ENCODE measurements at regions not wholly inside any gene's neighbourhood (a gene's known extent, or its start where the extent isn't known, plus 50 kb on each side); places are given as distances from the start of the nearest gene placed in this dataset.

DNA sequence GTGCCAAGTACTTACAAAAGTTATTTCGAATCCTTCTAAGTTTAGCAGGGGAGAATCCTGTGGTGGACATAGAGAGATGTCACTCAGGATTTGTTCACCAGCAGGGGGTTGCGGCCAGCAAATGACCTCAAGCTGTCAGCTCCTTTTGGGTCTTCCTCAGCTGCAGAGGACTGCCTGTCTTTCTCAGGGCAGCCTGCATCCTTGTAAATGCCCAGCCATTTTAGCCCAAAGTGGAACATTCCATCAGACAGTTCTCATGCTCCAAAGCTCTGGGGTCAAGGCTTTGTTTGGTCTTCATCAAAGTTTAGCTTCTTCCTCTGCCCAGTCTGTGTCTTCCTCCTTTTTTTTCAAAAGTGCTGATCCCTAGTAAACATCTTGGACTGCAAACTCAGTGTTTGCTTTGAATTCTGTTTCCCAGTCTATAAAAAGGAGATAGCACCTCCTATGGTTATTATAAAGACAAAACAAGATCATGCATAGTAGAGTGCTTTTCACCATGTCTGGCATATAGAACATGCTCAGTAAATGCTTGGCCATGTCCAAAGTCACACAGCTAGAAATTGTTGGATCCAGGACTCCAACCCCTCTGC lies 156.4 kb upstream of the GATB start:
- intact Hi-C loops (cut with micrococcal nuclease) = no loop called here

DNA sequence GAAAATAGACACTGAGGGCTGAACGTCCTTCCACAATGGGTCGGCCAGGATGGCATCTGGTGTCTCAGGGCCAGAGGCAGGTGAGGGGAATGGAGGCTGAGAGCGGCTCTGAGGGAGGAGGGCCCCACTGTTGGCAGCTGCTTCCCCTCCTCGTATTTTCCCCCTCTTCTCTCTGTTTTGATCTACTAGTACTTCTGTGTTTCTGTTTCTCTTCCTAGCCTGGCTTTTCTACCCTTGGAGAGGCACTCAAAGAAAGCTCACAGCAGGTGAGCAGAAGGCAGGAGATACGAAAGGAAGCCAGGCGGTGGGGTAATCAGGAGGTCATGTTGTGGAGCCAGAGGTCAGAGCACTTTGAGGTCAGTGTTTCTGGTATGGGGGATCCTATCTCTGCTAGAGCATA lies 151.8 kb upstream of the GATB start:
- intact Hi-C loops (cut with micrococcal nuclease) = no loop called here

DNA sequence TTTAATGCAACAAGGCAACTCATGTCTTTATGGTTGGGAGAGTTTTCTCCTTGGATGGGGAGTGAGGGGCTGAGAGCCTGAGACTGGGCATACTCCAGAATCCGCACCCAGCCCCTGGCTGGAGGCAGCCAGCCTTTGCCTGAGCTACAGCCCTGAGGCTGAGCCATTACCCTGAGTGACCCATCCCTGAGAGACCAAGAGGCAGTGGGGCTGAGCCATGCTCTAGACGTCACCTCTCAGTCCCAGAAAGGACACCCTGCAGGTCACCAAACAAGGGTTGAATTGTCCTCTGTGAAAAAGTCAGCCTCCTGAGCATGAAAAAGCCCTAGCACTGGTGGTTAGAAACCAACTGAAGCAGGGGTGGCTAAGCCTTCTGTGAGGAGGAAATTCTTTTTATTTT lies 151.2 kb upstream of the GATB start:
- intact Hi-C loops (cut with micrococcal nuclease) = no loop called here

DNA sequence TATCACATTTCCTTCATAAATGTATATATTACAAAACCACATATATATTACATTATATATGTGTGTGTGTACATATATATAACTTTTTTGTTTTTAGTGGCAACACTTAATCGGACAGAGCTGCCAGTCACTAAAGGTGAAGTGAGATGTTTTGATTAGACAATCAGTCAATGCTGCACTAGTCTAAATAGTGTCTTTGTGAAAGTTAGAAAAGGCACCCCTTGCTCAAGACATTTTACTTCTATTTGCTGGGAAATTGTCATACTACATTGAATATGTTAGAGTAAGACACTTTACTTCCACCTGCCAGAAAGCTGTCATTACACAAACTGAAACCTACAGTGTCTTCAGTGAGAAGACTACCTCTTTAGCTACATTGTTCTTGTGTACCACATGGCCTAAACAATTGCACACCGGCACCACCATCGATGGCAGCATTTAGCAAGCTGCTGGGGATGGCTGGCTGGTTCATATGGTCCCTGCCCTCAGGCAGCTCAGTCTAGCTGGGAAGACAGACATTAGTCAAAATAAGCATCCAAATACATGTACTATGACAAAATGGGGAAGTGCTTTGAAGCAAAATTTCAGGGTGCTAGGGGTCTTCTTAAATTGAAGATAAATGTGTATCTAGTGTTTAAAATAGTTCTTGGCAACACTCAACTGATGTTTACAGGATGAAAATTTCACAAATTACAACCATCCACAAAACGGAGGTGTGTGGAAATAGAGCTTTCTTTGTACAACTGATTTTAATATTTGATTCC lies 148.1 kb upstream of the GATB start:
- intact Hi-C loops (cut with micrococcal nuclease) = no loop called here

DNA sequence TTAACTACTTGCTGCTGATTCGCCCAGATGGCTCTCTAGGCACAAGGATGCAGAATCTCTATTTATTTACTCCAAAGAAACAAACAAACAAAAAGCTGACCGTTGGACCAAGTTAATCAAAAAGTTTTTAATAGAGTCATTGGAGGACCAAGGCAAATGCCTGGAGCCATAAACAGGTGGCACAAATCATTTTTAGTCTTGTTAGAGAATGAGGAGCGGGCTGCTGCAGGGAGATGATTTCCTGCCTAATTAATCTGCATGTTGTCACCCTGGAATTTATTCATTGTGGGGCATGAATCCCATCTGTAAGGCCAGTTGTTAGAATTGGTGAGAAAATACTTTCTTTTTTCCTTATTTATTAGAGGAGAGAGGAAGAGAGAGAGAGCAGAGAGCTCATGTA lies 147.4 kb upstream of the GATB start:
- intact Hi-C loops (cut with micrococcal nuclease) = no loop called here

DNA sequence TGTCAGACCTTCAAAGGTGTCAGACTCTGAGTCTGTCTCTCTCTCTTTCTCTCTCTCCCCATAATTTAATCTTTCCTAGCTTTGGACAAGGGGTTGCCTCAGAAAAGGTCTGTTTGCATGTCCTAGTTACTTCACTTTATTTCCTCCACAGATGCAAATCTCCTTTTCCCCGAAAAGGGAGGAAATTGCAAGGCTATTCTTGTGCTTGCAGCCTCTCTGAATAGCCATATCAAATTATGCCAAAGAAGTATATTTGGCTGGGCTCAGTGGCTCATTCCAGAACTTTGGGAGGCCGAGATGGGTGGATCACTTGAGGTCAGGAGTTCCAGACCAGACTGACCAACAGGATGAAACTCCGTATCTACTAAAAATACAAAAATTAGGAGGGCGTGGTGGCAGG lies 145.6 kb upstream of the GATB start:
- intact Hi-C loops (cut with micrococcal nuclease) = no loop called here

DNA sequence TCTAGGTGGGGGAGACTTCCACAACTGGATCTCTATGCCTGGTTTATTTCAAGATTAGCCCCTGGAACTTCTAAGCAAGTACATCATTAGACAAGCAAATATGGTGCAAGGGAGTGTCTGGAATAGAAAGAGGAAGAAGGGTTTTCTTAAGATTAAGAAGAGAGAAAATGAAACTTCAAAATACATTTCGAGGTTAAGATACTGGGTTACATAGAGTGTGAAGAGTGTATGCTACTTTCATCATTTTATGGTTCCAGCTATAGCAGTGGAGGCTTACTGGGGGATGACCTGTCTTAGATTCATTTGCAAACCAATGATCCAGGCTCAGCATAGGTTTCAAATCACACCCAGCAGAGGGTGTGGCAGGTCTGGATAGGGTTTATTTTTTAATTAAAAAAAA lies 144.4 kb upstream of the GATB start:
- intact Hi-C loops (cut with micrococcal nuclease) = no loop called here

DNA sequence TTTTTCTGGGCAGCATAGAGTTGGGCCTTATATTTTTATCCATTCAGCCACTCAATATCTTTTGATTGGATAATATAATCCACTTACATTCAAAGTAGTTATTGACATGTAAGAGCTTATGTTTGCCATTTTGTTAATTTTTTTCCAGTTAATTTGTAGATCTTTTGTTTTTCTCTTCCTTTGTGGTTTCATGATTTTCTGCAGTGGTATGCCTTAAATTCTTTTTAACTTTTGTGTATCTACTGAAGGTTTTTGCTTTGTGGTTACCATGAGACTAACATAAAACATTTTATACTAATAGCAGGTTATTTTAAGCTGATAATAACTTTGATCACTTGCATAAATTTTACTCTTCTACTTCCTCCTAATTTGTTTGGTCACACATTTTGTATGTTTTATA lies 140.8 kb upstream of the GATB start:
- intact Hi-C loops (cut with micrococcal nuclease) = no loop called here

DNA sequence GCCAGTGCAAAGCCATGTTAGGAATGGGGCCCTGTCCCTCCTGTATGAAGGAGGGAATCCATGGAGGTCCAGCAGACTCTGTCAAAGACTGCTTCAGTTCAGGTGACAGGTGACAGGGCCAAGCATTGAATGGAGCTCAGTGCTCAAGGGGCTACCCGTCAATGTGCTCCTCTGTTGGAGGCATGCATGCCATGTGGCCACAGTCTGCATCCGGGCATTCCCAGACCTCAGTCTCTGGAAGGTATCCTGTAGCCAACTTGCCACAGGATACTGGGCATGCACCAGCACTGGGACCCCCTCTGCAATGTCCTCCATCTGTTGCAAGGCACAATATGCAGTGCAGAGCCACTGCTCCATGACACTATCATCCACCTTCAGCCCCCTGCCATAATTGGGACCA lies 136.1 kb upstream of the GATB start:
- intact Hi-C loops (cut with micrococcal nuclease) = no loop called here

DNA sequence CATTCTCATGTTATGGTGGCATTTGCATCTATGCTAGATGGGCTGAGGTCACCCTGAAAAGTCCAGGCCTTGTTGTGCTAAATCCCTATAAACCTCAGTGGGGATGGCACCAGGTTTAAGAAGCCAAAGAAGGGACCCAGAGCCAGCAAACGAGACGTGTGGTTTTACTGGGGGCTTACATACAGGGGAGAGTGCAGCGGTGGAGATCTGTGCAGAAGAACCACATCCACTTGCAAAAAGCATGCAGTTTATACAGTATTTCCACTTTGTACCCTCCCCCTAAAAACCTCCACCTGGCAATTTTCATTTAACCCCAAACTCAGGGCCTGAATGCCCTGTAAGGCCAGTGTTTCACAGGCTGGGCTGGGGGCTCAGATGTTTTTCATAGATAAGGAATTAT lies 134.9 kb upstream of the GATB start:
- intact Hi-C loops (cut with micrococcal nuclease) = no loop called here

DNA sequence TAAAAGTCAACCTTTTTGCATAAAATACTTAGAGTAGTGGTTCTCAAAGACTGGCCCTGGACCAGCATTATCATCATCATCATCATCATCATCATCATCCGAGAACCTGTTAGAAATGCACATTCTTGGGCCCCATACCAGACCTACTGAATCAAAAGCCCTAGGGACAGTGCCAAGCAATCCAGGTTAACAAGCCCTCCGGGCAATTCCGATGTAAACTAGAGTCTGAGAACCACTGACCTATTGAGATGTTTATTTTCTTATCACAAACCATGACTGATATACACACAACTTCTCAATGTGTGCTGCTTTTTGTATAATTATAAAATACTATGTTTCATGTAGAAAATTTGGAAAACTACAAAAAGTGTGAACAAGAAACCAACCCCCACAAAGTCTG lies 133.4 kb upstream of the GATB start:
- intact Hi-C loops (cut with micrococcal nuclease) = no loop called here

DNA sequence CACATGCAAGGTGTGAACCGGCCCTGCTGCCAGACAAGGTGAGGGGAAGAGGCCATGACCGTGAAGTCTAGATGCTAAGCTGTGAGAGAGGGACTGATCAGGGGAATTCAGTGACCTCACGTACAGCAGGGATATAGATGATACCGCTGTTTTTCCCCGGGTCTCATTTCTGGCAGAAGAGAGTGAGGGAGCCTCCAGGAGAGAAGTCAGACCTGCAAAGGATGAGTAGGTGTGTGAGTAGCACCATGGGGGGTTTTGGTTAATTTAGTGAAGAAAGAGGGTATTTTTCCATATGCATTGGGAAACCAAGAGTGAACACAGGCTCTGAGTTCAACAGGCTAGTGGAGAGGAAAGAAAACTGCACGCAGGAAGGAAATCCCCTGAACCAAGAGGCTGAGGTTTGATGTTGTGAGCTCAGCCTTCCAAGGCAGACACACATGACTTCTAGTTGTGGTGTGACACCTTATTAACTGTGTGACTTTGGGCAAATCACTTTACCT lies 127.6 kb upstream of the GATB start:
- intact Hi-C loops (cut with micrococcal nuclease) = loop anchor here (10.0 kb wide), 1 partner anchor 366 kb away; no protein-coding TSS in a partner anchor

DNA sequence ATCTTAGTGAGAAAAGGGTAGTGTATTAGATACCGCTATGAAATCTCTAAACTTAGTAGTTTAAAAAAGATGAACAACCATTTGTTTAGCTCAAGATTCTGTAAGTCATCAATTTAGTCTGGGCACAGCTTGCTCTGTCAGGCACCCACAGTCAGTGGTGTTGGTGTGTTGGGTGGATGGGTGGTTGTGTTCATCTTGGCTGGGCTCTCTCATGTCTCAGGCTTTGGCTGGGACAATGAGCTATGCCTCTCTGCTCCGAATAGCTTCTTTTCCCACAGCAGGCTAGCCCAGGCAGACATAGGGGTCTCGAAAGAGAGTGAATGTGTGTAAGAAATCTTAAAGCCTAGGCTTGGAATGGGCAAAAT lies 127.0 kb upstream of the GATB start:
- intact Hi-C loops (cut with micrococcal nuclease) = loop anchor here (10.0 kb wide), 1 partner anchor 367 kb away; no protein-coding TSS in a partner anchor

DNA sequence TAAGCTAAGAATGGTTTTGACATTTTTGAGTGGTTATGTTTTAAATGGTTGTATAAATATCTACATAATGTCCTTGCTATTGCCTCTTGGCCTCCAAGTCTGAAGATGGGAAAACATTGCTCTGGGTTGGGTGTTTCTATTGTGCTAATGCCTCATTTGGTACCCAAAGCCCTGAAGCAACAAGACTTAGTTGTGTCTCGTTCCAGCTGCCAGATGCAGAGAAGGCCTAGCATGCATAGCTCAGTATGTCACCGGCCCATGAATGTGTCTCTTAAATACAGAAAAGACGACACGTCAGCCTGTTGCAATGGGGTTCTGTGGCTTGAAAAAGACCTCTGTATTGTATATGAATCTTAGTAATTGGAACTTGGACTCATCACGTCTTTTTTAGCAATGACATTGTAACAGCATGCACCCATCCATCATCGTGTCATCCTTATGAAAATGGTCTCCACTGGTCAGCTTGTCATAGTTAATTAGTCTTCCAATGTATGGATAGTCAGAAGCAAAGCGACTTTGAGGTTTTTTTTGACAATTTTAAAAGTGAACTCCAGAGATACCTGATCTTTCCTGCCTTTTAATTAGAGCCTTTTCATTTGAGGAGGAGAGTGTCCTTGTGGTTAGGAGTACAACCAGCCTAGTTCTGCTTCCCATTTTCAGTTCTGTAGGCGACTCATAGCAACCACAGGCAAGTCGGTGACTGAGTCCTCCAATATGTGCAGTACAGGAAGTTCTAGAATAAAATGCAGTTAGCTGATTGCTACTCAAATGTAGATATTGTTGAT lies 126.4 kb upstream of the GATB start:
- intact Hi-C loops (cut with micrococcal nuclease) = loop anchor here (10.0 kb wide), 1 partner anchor 368 kb away; no protein-coding TSS in a partner anchor

DNA sequence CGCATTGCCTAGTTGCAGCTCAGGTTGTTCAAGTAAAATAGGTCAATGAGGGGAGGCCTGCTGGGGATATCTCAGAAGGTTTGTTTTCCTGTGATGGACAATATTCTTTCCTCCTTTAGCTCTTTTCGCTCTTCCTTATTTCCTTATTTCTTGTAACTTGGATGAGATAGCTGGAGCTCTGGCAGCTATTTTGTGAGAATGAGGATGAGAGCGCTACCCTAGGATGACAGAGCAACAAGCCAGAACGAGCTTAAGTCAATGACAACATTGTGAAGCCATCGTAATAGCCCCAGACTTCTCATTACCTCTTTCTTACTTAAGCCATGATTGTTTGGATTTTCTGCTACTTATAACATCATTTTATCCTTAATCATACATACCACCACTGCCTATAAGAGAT lies 124.3 kb upstream of the GATB start:
- intact Hi-C loops (cut with micrococcal nuclease) = loop anchor here (10.0 kb wide), 1 partner anchor 370 kb away; no protein-coding TSS in a partner anchor

DNA sequence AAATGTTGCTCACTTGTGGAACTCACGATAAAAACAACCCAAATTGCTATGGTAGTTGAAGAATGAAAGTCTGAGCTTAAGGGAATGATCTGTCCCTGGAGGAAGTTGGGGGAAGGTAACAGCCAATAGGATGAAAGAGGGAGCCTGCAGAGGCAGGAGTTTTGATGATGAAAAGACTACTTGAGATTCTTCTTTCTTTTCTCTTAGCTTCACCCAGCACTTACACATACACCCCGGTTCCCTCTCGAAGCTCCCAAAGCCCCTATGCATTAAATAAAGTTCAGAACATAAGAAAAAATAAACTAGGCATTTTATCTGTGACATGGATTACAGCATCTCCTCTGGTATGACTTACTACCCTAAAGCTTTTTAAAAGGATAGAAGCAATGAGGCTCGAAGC lies 122.9 kb upstream of the GATB start:
- intact Hi-C loops (cut with micrococcal nuclease) = loop anchor here (10.0 kb wide), 1 partner anchor 371 kb away; no protein-coding TSS in a partner anchor

DNA sequence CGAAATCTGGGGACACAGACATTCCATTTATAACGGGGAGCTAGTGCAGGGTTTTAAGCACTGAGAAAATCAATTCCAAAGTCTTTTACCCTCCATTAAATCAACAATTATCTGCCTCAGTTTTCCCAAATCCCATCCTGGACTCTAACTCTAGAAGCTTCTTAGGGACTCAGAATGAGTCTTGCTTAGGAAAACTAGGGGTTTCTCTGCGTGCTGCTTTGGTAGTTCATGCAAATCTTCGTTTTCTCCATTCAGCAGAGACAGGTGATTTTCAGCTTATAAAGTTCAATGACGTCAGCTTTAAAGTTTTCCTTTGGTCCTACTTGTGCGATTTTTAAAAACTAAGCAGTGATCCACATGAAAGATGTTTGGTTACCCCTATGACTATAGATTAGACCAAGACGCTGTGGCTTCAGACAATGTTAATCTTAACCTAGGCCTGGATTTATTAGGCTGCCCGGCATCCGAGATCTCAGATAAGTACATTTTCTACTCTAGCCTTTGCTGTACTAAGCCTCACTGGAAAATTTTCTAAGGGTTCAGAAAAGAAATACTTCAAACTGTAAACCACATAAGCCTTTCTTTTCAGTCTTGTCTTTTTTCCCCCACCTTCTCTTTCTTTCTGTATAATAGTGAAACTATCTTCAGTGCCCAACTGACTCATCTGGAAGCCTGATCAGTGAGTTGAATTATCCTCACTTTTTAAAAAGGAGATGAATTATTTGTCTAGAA lies 121.4 kb upstream of the GATB start:
- intact Hi-C loops (cut with micrococcal nuclease) = loop anchor here (10.0 kb wide), 1 partner anchor 373 kb away; no protein-coding TSS in a partner anchor

DNA sequence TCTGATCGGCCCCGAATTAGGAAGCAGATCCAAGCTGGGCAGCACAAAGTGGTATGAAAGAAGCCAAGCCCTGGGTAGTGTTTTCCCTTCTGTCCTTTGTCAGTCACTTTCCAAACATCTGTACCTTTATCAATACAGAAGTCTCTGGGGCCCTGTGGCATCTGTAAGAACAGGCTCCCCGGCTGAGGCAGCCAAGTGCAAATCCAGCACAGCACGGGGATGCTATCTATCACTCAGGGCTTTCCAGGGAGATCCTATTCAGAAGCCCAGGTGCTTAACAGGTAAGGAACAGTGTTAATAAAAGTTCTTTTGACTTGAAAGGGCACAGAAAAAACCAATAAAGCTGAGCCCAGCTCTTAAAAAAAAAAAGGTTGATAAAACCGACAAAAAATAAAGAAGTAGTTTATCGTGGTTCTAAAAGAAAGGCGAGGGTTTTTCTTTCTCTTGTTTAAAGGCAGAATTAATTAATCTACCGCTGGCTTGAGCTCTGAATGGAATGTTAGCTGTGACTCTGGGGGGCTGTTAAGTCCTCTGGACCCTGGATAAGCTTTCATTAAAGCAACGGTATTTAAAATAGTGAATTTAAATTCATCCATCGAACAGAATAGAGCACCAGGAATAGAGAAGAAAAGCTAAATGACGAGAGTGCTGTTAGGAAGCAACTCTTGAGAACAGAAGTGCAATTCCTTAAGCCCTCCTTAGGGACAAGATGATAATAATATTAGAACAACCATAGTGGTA lies 119.1 kb upstream of the GATB start:
- intact Hi-C loops (cut with micrococcal nuclease) = loop anchor here (10.0 kb wide), 1 partner anchor 375 kb away; no protein-coding TSS in a partner anchor

DNA sequence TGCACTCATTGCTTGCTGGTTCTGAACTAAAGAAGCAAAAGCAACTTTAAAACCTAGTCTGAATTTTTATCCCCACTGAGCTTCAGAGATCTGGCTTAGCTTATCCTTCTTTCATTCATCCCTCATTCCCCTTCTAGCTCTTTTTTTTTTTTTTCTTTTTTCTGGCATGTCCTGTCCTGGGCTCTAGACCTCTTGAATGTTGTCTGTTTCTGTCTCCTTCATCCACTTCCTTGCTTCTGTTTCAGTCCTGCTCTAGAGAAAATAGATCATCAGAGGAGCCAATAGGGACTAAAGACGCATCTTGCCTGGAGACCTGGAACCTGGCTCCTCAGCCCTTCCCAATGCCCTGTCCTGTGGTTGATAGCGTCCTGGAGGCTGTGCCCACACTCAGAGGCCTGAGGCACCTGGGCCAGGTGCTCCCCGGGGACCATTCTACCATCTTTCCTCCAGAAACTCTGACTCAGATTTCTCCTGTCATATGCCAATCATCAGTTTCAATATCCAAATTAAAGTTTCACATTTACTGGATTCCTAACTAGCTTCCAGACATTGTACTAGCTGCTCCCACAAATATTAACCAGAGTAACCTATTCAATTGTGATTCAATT lies 115.7 kb upstream of the GATB start:
- intact Hi-C loops (cut with micrococcal nuclease) = no loop called here

DNA sequence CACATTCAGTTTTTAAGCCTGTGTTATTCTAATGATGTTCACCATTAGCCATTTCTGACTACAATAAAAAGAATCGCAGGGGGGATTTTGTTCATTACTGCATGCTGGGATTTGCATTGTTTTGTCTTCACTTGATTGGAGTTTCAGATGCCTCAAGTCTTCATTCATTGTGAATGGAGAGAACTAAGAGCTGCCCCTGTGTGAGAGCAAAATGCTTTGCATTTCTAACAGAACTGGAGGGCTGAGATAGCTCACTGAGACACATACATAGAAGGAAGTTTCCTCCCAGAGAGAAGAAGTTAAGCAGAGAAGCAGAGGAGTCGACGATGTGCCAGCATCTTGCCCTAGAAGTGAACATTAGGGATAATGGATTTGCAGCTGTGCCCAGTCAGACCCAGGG lies 113.5 kb upstream of the GATB start:
- intact Hi-C loops (cut with micrococcal nuclease) = no loop called here
